Hepatocyte (in vitro differentiated cells): ENCODE measurements at regions not wholly inside any gene's neighbourhood (a gene's known extent, or its start where the extent isn't known, plus 50 kb on each side); places are given as distances from the start of the nearest gene placed in this dataset.
A peak's percentile ranks its signal among the peaks of the same experiment; 100 is the strongest.

Source experiments
- DNase-seq: peaks from one replicate; pipeline ENCODE4 v3.0.0-alpha.2; 2016; ENCODE audit warnings: low spot score
- H2AFZ ChIP-seq: fragments of 200-600 bp; sonication (generic); 2 replicates; pipeline ENCODE4 v1.6.0; 2016; ENCODE audit warnings: antibody characterized with exemption, mild to moderate bottlenecking
- H3K27ac ChIP-seq: fragments of 200-600 bp; sonication (generic); 2 replicates; pipeline ENCODE4 v1.5.1; 2016; ENCODE audit warnings: mild to moderate bottlenecking
- H3K27me3 ChIP-seq: fragments of 200-600 bp; sonication (generic); 2 replicates; pipeline ENCODE4 v1.6.1; 2016
- H3K36me3 ChIP-seq: fragments of 200-600 bp; sonication (generic); replicated peaks from 2 replicates; pipeline ENCODE4 v1.5.1; 2016; ENCODE audit warnings: low read depth; ENCODE audit not compliant: insufficient read depth
- H3K4me1 ChIP-seq: fragments of 200-600 bp; sonication (generic); 2 replicates; pipeline ENCODE4 v1.5.1; 2016; ENCODE audit warnings: mild to moderate bottlenecking, moderate library complexity; ENCODE audit not compliant: insufficient read depth
- H3K4me2 ChIP-seq: fragments of 200-600 bp; sonication (generic); 2 replicates; pipeline ENCODE4 v1.6.0; 2016
- H3K4me3 ChIP-seq: fragments of 200-600 bp; sonication (generic); 2 replicates; pipeline ENCODE4 v1.5.1; 2016; ENCODE audit warnings: mild to moderate bottlenecking
- H3K79me2 ChIP-seq: fragments of 200-600 bp; sonication (generic); 2 replicates; pipeline ENCODE4 v1.6.0; 2017; ENCODE audit warnings: mild to moderate bottlenecking
- H3K9me2 ChIP-seq: fragments of 200-600 bp; sonication (generic); replicated peaks from 2 replicates; pipeline ENCODE4 v1.6.0; 2017; ENCODE audit warnings: mild to moderate bottlenecking; ENCODE audit not compliant: insufficient read depth
- H3K9me3 ChIP-seq: fragments of 200-600 bp; sonication (generic); 2 replicates; pipeline ENCODE4 v1.5.1; 2016; ENCODE audit warnings: low read depth, mild to moderate bottlenecking
- H4K20me1 ChIP-seq: fragments of 200-600 bp; sonication (generic); 2 replicates; pipeline ENCODE4 v1.6.0; 2016; ENCODE audit warnings: mild to moderate bottlenecking; ENCODE audit not compliant: insufficient read depth, poor library complexity, severe bottlenecking
- EZH2 ChIP-seq: fragments of 200-600 bp; sonication (generic); IDR thresholded peaks from 2 replicates; pipeline ENCODE4 v1.6.1; 2016; ENCODE audit warnings: antibody characterized with exemption, mild to moderate bottlenecking, borderline replicate concordance
- EZH2phosphoT487 ChIP-seq: fragments of 200-600 bp; sonication (generic); IDR thresholded peaks from one replicate; pipeline ENCODE4 v1.6.1; 2018; ENCODE audit warnings: antibody characterized with exemption, mild to moderate bottlenecking, low read depth, moderate library complexity; ENCODE audit not compliant: unreplicated experiment, severe bottlenecking
- WGBS: methylation state at CpG from one replicate; pipeline ENCODE4 v1.1.6; 2016; ENCODE audit warnings: low lambda C conversion rate; ENCODE audit errors: missing lambda C conversion rate; 5-methylcytosine and 5-hydroxymethylcytosine counted together
- TF ChIP-seq, protein P1 (sequence below): fragments of 200-600 bp; sonication (generic); IDR thresholded peaks from 2 replicates; pipeline ENCODE4 v1.5.1; 2016; ENCODE audit warnings: antibody characterized with exemption, mild to moderate bottlenecking; ENCODE audit not compliant: poor library complexity

GRCh38 chr9:25613709-25614108 is 64.5 kb downstream of the TUSC1 start:
- Histone ChIP-seq H4K20me1 (no peaks in the 10 kb centered on the region), H3K79me2 (no peaks in the 10 kb centered on the region), H3K9me2 (no peaks in the 10 kb centered on the region), H3K4me1 (no peaks in the 10 kb centered on the region), H3K9me3 (no peaks in the 10 kb centered on the region), H3K4me3 (no peak overlapping the region), H3K27me3 (no peaks in the 10 kb centered on the region), H3K36me3 (no peaks in the 10 kb centered on the region), H2AFZ (no peak overlapping the region), H3K27ac (no peak overlapping the region), H3K4me2 (no peak overlapping the region)
- WGBS = 76% methylated on average over 3 of the region's 3 CpGs
- TF ChIP-seq, protein P1, sequence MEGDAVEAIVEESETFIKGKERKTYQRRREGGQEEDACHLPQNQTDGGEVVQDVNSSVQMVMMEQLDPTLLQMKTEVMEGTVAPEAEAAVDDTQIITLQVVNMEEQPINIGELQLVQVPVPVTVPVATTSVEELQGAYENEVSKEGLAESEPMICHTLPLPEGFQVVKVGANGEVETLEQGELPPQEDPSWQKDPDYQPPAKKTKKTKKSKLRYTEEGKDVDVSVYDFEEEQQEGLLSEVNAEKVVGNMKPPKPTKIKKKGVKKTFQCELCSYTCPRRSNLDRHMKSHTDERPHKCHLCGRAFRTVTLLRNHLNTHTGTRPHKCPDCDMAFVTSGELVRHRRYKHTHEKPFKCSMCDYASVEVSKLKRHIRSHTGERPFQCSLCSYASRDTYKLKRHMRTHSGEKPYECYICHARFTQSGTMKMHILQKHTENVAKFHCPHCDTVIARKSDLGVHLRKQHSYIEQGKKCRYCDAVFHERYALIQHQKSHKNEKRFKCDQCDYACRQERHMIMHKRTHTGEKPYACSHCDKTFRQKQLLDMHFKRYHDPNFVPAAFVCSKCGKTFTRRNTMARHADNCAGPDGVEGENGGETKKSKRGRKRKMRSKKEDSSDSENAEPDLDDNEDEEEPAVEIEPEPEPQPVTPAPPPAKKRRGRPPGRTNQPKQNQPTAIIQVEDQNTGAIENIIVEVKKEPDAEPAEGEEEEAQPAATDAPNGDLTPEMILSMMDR = no peak
- no peak for TF ChIP-seq EZH2
- TF ChIP-seq EZH2phosphoT487 = no peak
- DNase-seq = no peak

DNA sequence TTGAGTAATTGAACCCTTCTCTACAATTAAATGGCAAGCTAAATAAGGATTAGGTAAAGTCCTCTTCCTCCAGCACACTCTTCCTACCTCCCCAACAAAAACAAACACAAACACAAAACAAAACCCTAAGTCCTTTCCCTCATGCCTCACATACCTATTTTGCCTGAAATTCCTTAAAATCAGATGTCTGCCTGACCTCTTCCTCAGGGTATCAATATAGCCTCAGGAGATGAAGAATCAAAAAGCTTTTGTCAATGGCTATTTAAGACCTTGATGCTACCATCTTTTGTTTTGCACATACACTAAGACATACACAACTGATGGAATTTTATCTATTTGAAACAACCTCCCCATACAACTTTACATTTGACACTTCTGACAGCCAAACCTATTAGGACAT is 75.1 kb downstream of the TUSC1 start:
- no peak overlapping the region for H3K27ac ChIP-seq
- no peak for TF ChIP-seq EZH2
- no peak for TF ChIP-seq EZH2phosphoT487
- TF ChIP-seq, protein P1 = no peak
- H3K27me3 ChIP-seq = no peaks in the 10 kb centered on the region
- no peaks in the 10 kb centered on the region for H4K20me1 ChIP-seq
- no peak for DNase-seq
- no peak overlapping the region for H3K4me3 ChIP-seq
- H3K9me3 ChIP-seq = no peaks in the 10 kb centered on the region
- H2AFZ ChIP-seq = no peak overlapping the region
- no peaks in the 10 kb centered on the region for H3K79me2 ChIP-seq
- no peaks in the 10 kb centered on the region for H3K36me3 ChIP-seq
- H3K4me2 ChIP-seq = peak overlapping the region; percentile 35
- H3K9me2 ChIP-seq = no peaks in the 10 kb centered on the region
- peaks cover 10% of the 10 kb centered on the region for H3K4me1 ChIP-seq

DNA sequence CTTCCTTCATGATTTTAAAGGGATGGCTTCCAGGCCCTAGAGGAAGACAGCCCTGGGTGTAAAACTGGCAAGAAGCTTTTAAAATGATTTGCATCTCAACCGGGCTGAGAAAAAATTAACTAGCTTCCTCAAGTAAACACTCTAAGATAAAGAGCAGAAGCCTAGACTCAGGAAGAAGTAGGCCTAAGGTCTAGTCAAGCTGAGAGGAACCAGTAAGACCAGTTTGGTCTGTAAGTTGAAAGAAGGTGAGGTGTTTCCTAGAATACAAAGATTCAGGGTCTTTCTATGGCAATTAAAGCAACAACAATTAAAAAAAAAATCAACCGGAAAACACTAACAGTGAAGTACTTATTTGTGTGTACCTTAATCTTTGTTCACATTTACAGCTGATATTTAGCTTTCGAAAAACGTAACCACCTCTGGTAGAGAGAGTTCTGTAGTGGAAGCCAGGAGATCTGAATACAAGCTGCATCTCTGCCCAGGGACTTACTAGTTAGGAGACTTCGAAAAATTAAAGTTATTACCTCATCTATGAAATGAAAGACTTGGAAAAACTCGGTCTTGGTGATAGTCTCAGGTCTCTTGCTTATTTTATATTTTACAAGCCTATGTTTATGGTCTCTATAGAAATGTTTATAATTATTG is 75.7 kb downstream of the TUSC1 start:
- DNase-seq = peak; percentile 43
- H3K9me3 ChIP-seq = no peaks in the 10 kb centered on the region
- H3K4me3 ChIP-seq = no peak overlapping the region
- H4K20me1 ChIP-seq = no peaks in the 10 kb centered on the region
- H3K4me1 ChIP-seq = peaks cover 10% of the 10 kb centered on the region
- no peaks in the 10 kb centered on the region for H3K36me3 ChIP-seq
- H3K79me2 ChIP-seq = no peaks in the 10 kb centered on the region
- H2AFZ ChIP-seq = peak overlapping the region; percentile 6
- no peaks in the 10 kb centered on the region for H3K27me3 ChIP-seq
- 48% methylated on average over 6 of the region's 6 CpGs for WGBS
- no peak overlapping the region for H3K27ac ChIP-seq
- no peak for TF ChIP-seq EZH2
- TF ChIP-seq, protein P1 = no peak
- no peak for TF ChIP-seq EZH2phosphoT487
- peak overlapping the region; percentile 35 for H3K4me2 ChIP-seq
- no peaks in the 10 kb centered on the region for H3K9me2 ChIP-seq
